Neural cell (in vitro differentiated cells): ENCODE measurements at regions not wholly inside any gene's neighbourhood (a gene's known extent, or its start where the extent isn't known, plus 50 kb on each side); places are given as distances from the start of the nearest gene placed in this dataset.
A peak's percentile ranks its signal among the peaks of the same experiment; 100 is the strongest.

Experiments
- H2AFZ ChIP-seq: fragments of 200-600, 300-800 bp; sonication (generic), shearing (Covaris generic); 2 replicates; pipeline ENCODE4 v1.6.0; 2014; ENCODE audit warnings: low read depth, mild to moderate bottlenecking, antibody characterized with exemption, low read length, moderate library complexity
- H3F3A ChIP-seq: fragments of 200-600 bp; shearing (Covaris generic); 2 replicates; pipeline ENCODE4 v1.6.1; 2016; ENCODE audit warnings: mild to moderate bottlenecking, moderate library complexity, mixed read lengths, antibody characterized with exemption, low read length; ENCODE audit not compliant: insufficient read depth, poor library complexity, severe bottlenecking
- H3K27ac ChIP-seq: fragments of 200-600, 300-800 bp; sonication (generic), shearing (Covaris generic); 2 replicates; pipeline ENCODE4 v1.5.1; 2014; ENCODE audit warnings: mild to moderate bottlenecking, low read length, moderate library complexity
- H3K27me3 ChIP-seq: fragments of 300-800, 200-600 bp; sonication (generic), shearing (Covaris generic); 2 replicates; pipeline ENCODE4 v1.6.0; 2014; ENCODE audit warnings: mild to moderate bottlenecking, low read depth, low read length, moderate library complexity; ENCODE audit not compliant: insufficient read depth
- H3K36me3 ChIP-seq: fragments of 300-800, 200-600 bp; sonication (generic), shearing (Covaris generic); 2 replicates; pipeline ENCODE4 v1.5.1; 2014; ENCODE audit warnings: mild to moderate bottlenecking, antibody characterized with exemption, low read length, moderate library complexity; ENCODE audit not compliant: insufficient read depth
- H3K4me2 ChIP-seq: fragments of 300-800, 200-600 bp; sonication (generic), shearing (Covaris generic); 2 replicates; pipeline ENCODE4 v1.6.0; 2014; ENCODE audit warnings: mild to moderate bottlenecking, low read length
- H3K4me3 ChIP-seq: fragments of 300-800, 200-600 bp; sonication (generic), shearing (Covaris generic); 2 replicates; pipeline ENCODE4 v1.5.1; 2014; ENCODE audit warnings: mild to moderate bottlenecking, low read length, moderate library complexity
- H3K79me2 ChIP-seq: fragments of 200-600 bp; shearing (Covaris generic); replicated peaks from 2 replicates; pipeline ENCODE4 v1.6.0; 2014; ENCODE audit warnings: mild to moderate bottlenecking, low read length, moderate library complexity; ENCODE audit not compliant: insufficient read depth
- H3K9ac ChIP-seq: fragments of 300-800, 200-600 bp; sonication (generic), shearing (Covaris generic); 2 replicates; pipeline ENCODE4 v1.6.1; 2016; ENCODE audit warnings: mild to moderate bottlenecking, low read length, mixed read lengths
- H3K9me2 ChIP-seq: fragments of 200-600 bp; shearing (Covaris generic); 2 replicates; pipeline ENCODE4 v1.6.1; 2016; ENCODE audit warnings: mild to moderate bottlenecking, low read length, mixed read lengths; ENCODE audit not compliant: insufficient read depth
- H3K9me3 ChIP-seq: fragments of 200-600, 300-800 bp; sonication (generic), shearing (Covaris generic); 2 replicates; pipeline ENCODE4 v1.6.1; 2016; ENCODE audit warnings: mild to moderate bottlenecking, mixed run types, low read length, moderate library complexity, mixed read lengths
- H4K20me1 ChIP-seq: fragments of 200-600 bp; shearing (Covaris generic); 2 replicates; pipeline ENCODE4 v1.6.1; 2016; ENCODE audit warnings: mild to moderate bottlenecking, mixed run types; ENCODE audit not compliant: insufficient read depth
- CTCF ChIP-seq: fragments of 450-650 bp; IDR thresholded peaks from 2 replicates; pipeline ENCODE4 v1.5.1; 2014; ENCODE audit warnings: antibody characterized with exemption, mild to moderate bottlenecking, moderate library complexity; ENCODE audit not compliant: poor library complexity, severe bottlenecking
- EP300 ChIP-seq: fragments of 450-650 bp; conservative IDR thresholded peaks from 2 replicates; pipeline ENCODE4 v1.6.1; 2014; ENCODE audit warnings: antibody characterized with exemption, mild to moderate bottlenecking, moderate library complexity; ENCODE audit not compliant: poor library complexity, severe bottlenecking
- EZH2 ChIP-seq: fragments of 200-600, 300-800 bp; shearing (Covaris generic), sonication (generic); IDR thresholded peaks from 2 replicates; pipeline ENCODE4 v1.6.1; 2014; ENCODE audit warnings: antibody characterized with exemption, low read length, borderline replicate concordance, mild to moderate bottlenecking; ENCODE audit not compliant: insufficient read depth, poor library complexity, severe bottlenecking
- MXI1 ChIP-seq: fragments of 450-650 bp; conservative IDR thresholded peaks from 2 replicates; pipeline ENCODE4 v1.6.1; 2014; ENCODE audit warnings: antibody characterized with exemption, mild to moderate bottlenecking; ENCODE audit not compliant: poor library complexity, severe bottlenecking
- POLR2AphosphoS5 ChIP-seq: IDR thresholded peaks from 2 replicates; pipeline ENCODE4 v1.6.1; 2012
- RAD21 ChIP-seq: fragments of 450-650 bp; conservative IDR thresholded peaks from 2 replicates; pipeline ENCODE4 v1.6.1; 2014; ENCODE audit warnings: antibody characterized with exemption, mild to moderate bottlenecking, moderate library complexity
- REST ChIP-seq: IDR thresholded peaks from 2 replicates; pipeline ENCODE4 v1.6.1; 2012; ENCODE audit warnings: borderline replicate concordance
- SMC3 ChIP-seq: fragments of 450-650 bp; conservative IDR thresholded peaks from 2 replicates; pipeline ENCODE4 v1.6.1; 2014; ENCODE audit warnings: antibody characterized with exemption, mild to moderate bottlenecking, moderate library complexity; ENCODE audit not compliant: poor library complexity
- TAF1 ChIP-seq: IDR thresholded peaks from 2 replicates; pipeline ENCODE4 v1.6.1; 2012; ENCODE audit warnings: low read depth

- H3K27me3 ChIP-seq, result no peaks in the 10 kb centered on the region
- H2AFZ ChIP-seq, result no peak overlapping the region
- no peak for TF ChIP-seq RAD21
- no peak for TF ChIP-seq SMC3
- TF ChIP-seq POLR2AphosphoS5, result no peak
- TF ChIP-seq EP300, result no peak
- TF ChIP-seq REST, result no peak
- TF ChIP-seq MXI1, result no peak
- TF ChIP-seq CTCF, result no peak
- no peak for TF ChIP-seq TAF1
- TF ChIP-seq EZH2, result no peak
- H3K4me3 ChIP-seq, result no peak overlapping the region
- no peak overlapping the region for H3K4me2 ChIP-seq
- no peaks in the 10 kb centered on the region for H3K9me2 ChIP-seq
- peaks cover 5% of the 10 kb centered on the region for H3F3A ChIP-seq
- no peaks in the 10 kb centered on the region for H3K79me2 ChIP-seq
- no peaks in the 10 kb centered on the region for H4K20me1 ChIP-seq
- no peaks in the 10 kb centered on the region for H3K36me3 ChIP-seq
- no peak overlapping the region for H3K9ac ChIP-seq
- H3K27ac ChIP-seq, result peak overlapping the region; percentile 96
- no peaks in the 10 kb centered on the region for H3K9me3 ChIP-seq
Observed at GRCh38 chr7:106966121-106966520, 78.4 kb upstream of the PRKAR2B start.

DNA sequence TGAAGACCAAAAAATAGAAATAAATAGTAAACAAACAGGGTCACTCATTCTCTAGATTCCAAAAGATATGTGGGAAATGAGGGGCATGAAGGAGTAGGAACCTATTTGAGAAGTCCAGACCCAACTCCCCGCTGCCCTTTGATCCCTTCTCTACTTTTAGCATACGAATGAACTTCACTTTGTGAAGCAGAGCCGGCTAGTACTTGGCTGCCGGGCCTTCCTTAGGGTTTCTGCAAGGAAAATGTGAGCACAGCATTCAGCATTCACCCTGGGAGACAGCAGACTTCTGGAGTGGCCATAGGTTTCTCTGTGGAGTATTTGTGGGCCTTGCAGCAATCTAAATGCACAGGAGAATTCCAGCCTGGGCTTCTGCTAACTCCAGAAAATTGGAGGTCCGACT is 76.3 kb upstream of the PRKAR2B start:
- no peak overlapping the region for H2AFZ ChIP-seq
- no peaks in the 10 kb centered on the region for H4K20me1 ChIP-seq
- H3K79me2 ChIP-seq, result no peaks in the 10 kb centered on the region
- H3K27me3 ChIP-seq, result no peaks in the 10 kb centered on the region
- no peak overlapping the region for H3K9ac ChIP-seq
- H3K27ac ChIP-seq, result no peak overlapping the region
- H3F3A ChIP-seq, result peaks cover 5% of the 10 kb centered on the region
- no peak overlapping the region for H3K4me2 ChIP-seq
- no peak for TF ChIP-seq CTCF
- no peak for TF ChIP-seq TAF1
- no peak for TF ChIP-seq RAD21
- TF ChIP-seq REST, result no peak
- TF ChIP-seq SMC3, result no peak
- no peak for TF ChIP-seq POLR2AphosphoS5
- no peak for TF ChIP-seq EP300
- H3K36me3 ChIP-seq, result no peaks in the 10 kb centered on the region
- no peaks in the 10 kb centered on the region for H3K9me3 ChIP-seq
- no peaks in the 10 kb centered on the region for H3K9me2 ChIP-seq
- H3K4me3 ChIP-seq, result no peak overlapping the region
